ENCODE measurements at regions not wholly inside any gene's neighbourhood (a gene's known extent, or its start where the extent isn't known, plus 50 kb on each side); places are given as distances from the start of the nearest gene placed in this dataset.

GRCh38 chr12:11543457-11544158 is 105.9 kb upstream of the ETV6 start:
- TF ChIP-seq POLR2AphosphoS5 (IDR thresholded peaks at IDR 0.05; ENCODE audit: low read depth) (no peak), ZNF462 (CRISPR knock-in tag; IDR thresholded peaks at IDR 0.05) (no peak), ZNF331 (CRISPR knock-in tag; IDR thresholded peaks at IDR 0.05; ENCODE audit: low read depth) (no peak), CREB1 (CRISPR knock-in tag; IDR thresholded peaks at IDR 0.05; ENCODE audit: low read depth) (no peak), CTCF (conservative IDR thresholded peaks at IDR 0.05; ENCODE audit: low read depth in 2 of 2) (no peak)
- H3K27me3 Mint-ChIP-seq (ENCODE audit: insufficient read depth, low read depth, poor library complexity): peaks cover 2% of the 10 kb centered on the region
- no peak overlapping the region for H3K4me3 Mint-ChIP-seq
- no peaks in the 10 kb centered on the region for H3K27me3 ChIP-seq (ENCODE audit: insufficient read depth)
- no peaks in the 10 kb centered on the region for H3F3A ChIP-seq (replicated peaks; ENCODE audit: low read depth)
- peaks cover 10% of the 10 kb centered on the region for H3K4me1 ChIP-seq (ENCODE audit: insufficient read depth)
- no peak overlapping the region for H3K27ac ChIP-seq (ENCODE audit: low read depth)
- H4K20me1 ChIP-seq (replicated peaks; ENCODE audit: insufficient read depth): no peaks in the 10 kb centered on the region
- H3K9me3 Mint-ChIP-seq: peaks cover 6% of the 10 kb centered on the region; the same call in 1 of the 3 replicates
- H3K27ac Mint-ChIP-seq: no peak overlapping the region
- H3K4me2 ChIP-seq: no peak overlapping the region
- no peak overlapping the region for H3K4me3 ChIP-seq
- peaks cover 13% of the 10 kb centered on the region for H3K4me1 Mint-ChIP-seq
- no peaks in the 10 kb centered on the region for H3K9me2 ChIP-seq (ENCODE audit: insufficient read depth)
- H3K36me3 Mint-ChIP-seq (ENCODE audit: low read depth): no peaks in the 10 kb centered on the region
- no peak overlapping the region for H2AFZ ChIP-seq
- ATAC-seq (no peak), DNase-seq (ENCODE audit: low spot score) (no peak)
- no peaks in the 10 kb centered on the region for H3K79me2 ChIP-seq (replicated peaks; ENCODE audit: insufficient read depth)
- H3K36me3 ChIP-seq (ENCODE audit: insufficient read depth): no peaks in the 10 kb centered on the region
